ENCODE measurements at regions not wholly inside any gene's neighbourhood (a gene's known extent, or its start where the extent isn't known, plus 50 kb on each side); places are given as distances from the start of the nearest gene placed in this dataset.

- no peak for TF ChIP-seq EZH2phosphoT487 (IDR thresholded peaks at IDR 0.05; ENCODE audit: insufficient read depth, low read depth)
- TF ChIP-seq EZH2 (IDR thresholded peaks at IDR 0.05; ENCODE audit: insufficient read depth, poor library complexity, severe bottlenecking), result no peak
These were observed 2072.4 kb downstream of the MRPL39 start for GRCh38 chr21:23534850-23535249.

Measured in GM23248 (cell line).